Upper lobe of left lung (tissue), 4 donors: ENCODE measurements at regions not wholly inside any gene's neighbourhood (a gene's known extent, or its start where the extent isn't known, plus 50 kb on each side); places are given as distances from the start of the nearest gene placed in this dataset.

ENCODE experiments used
- POLR2AphosphoS5 ChIP-seq, 2 donors: sonication (generic); formaldehyde crosslinking; IDR thresholded peaks; one replicate each; pipeline ENCODE4 v1.5.1; 2017; ENCODE audit warnings: antibody characterized with exemption in 2 of 2
- TF ChIP-seq, protein P1 (sequence below), 6 experiments: fragments of 450-650 bp in 4 of 6; fragments of 200-600 bp in 2 of 6; sonication (generic) in 2 of 6; IDR thresholded peaks; one replicate each; pipeline ENCODE4 v1.5.1; 2016 to 2019; ENCODE audit warnings: antibody characterized with exemption in 6 of 6

- TF ChIP-seq, protein P1, sequence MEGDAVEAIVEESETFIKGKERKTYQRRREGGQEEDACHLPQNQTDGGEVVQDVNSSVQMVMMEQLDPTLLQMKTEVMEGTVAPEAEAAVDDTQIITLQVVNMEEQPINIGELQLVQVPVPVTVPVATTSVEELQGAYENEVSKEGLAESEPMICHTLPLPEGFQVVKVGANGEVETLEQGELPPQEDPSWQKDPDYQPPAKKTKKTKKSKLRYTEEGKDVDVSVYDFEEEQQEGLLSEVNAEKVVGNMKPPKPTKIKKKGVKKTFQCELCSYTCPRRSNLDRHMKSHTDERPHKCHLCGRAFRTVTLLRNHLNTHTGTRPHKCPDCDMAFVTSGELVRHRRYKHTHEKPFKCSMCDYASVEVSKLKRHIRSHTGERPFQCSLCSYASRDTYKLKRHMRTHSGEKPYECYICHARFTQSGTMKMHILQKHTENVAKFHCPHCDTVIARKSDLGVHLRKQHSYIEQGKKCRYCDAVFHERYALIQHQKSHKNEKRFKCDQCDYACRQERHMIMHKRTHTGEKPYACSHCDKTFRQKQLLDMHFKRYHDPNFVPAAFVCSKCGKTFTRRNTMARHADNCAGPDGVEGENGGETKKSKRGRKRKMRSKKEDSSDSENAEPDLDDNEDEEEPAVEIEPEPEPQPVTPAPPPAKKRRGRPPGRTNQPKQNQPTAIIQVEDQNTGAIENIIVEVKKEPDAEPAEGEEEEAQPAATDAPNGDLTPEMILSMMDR (IDR thresholded peaks at IDR 0.05), result no peak
- no peak for TF ChIP-seq POLR2AphosphoS5 (IDR thresholded peaks at IDR 0.05)
Measured at GRCh38 chr21:17250778-17251241, 262.0 kb upstream of the CXADR start.
